Mononuclear cell (primary cell): ENCODE measurements at regions not wholly inside any gene's neighbourhood (a gene's known extent, or its start where the extent isn't known, plus 50 kb on each side); places are given as distances from the start of the nearest gene placed in this dataset.

Experiments used
- H3K27me3 ChIP-seq: 2 replicates; pipeline ENCODE4 v1.6.0; 2011; ENCODE audit warnings: low read length, control low read depth; ENCODE audit not compliant: insufficient read depth
- H3K4me1 ChIP-seq: 2 replicates; pipeline ENCODE4 v1.5.1; 2011; ENCODE audit warnings: mild to moderate bottlenecking, low read length, control low read depth; ENCODE audit not compliant: insufficient read depth
- H3K4me3 ChIP-seq: 2 replicates; pipeline ENCODE4 v1.5.1; 2011; ENCODE audit warnings: mild to moderate bottlenecking, low read length, moderate library complexity
- H3K9me3 ChIP-seq: 2 replicates; pipeline ENCODE4 v1.5.1; 2011; ENCODE audit warnings: low read depth, mild to moderate bottlenecking, control low read depth, low read length

- no peak overlapping the region for H3K4me3 ChIP-seq
- H3K4me1 ChIP-seq, result no peaks in the 10 kb centered on the region
- H3K27me3 ChIP-seq, result no peaks in the 10 kb centered on the region
- H3K9me3 ChIP-seq, result no peaks in the 10 kb centered on the region
Measured at GRCh38 chr14:71271166-71271945, 364.1 kb downstream of the PCNX1 start.

DNA sequence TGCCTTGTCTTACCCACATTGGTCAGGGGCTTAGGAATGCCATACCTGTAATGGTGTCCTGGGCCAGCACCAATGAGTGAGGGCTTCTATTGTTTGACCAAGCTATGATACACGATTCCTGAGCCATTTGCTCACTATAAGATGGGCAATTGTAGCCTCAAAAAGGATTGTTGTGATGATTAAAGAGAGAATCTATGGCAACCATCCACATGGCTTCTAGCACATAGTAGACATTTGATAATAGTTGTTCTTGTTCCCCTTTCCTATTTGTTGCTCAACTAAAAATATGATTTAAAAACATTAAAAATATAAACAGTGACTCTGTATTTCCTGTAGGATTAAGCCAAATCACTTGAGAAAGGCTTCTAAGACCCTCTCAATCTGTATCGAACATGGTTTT is 366.1 kb downstream of the PCNX1 start:
- Histone ChIP-seq H3K27me3 (no peaks in the 10 kb centered on the region), H3K4me1 (no peaks in the 10 kb centered on the region), H3K4me3 (no peak overlapping the region), H3K9me3 (no peaks in the 10 kb centered on the region)

DNA sequence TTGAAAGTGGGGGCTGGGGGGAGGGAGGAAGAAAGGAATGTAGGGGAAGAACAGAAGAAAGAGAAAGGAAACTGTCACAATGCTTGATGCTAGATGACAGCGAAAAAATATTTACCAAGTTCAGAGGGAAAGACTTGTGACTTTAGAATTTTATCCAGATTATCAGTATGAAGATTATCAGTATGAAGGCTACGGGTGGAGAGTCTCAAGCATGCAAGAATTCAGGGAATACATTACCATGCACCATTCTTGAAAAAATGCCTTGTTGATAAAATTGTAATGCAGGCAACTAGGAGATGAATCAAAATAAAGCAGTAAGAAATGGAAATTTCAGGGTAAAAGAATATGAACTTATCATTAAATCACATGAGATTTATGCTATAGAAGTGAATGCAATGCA is 376.8 kb downstream of the PCNX1 start:
- no peak overlapping the region for H3K4me3 ChIP-seq
- H3K27me3 ChIP-seq, result no peaks in the 10 kb centered on the region

DNA sequence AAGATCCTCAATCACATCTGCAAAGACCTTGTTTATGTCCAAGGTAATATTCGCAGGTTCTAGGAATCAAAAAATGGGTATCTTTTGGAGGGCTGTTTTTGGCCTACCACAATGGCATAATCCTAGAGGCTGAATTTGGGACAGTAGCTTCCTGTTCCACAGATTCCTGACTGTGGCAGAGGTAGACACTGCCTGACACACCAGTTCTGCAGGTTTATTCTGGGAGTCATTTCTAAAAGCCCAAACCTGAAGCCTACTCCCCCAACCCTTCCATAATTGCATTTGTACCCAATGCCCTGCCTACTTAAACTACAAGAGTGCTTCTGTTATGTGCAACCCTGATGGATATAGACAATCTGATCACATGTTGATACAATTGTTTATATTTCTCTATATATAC is 378.9 kb downstream of the PCNX1 start:
- Histone ChIP-seq H3K4me1 (peaks cover 6% of the 10 kb centered on the region), H3K27me3 (no peaks in the 10 kb centered on the region), H3K4me3 (no peak overlapping the region), H3K9me3 (no peaks in the 10 kb centered on the region)

More for the DNA sequence above, 376.8 kb downstream of the PCNX1 start:
- H3K4me1 ChIP-seq, result no peaks in the 10 kb centered on the region
- H3K9me3 ChIP-seq, result no peaks in the 10 kb centered on the region

GRCh38 chr14:71287567-71287966 is 380.3 kb downstream of the PCNX1 start:
- H3K9me3 ChIP-seq, result no peaks in the 10 kb centered on the region
- H3K4me1 ChIP-seq, result peaks cover 6% of the 10 kb centered on the region
- no peak overlapping the region for H3K4me3 ChIP-seq
- no peaks in the 10 kb centered on the region for H3K27me3 ChIP-seq

DNA sequence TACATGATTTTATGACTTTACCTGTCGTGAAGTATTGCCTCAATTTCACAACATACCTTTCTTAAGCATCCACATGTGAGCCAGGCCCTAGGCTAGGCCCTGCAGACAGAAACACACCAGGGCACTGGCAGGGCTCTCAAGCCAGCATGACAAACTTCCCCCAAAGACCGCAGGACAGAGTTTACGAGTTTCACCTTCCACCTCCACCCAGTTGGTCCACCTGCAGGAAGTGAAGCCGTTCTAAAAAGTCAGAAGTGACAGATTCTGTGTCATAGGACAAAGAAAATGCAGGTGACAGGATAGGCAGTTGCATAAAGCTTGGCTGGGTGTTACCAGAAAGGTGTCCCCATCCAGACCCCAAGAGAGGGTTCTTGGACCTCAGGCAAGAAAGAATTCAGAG is 382.3 kb downstream of the PCNX1 start:
- H3K27me3 ChIP-seq, result no peaks in the 10 kb centered on the region
- no peak overlapping the region for H3K4me3 ChIP-seq
- H3K9me3 ChIP-seq, result no peaks in the 10 kb centered on the region
- H3K4me1 ChIP-seq, result peaks cover 6% of the 10 kb centered on the region

GRCh38 chr14:71290301-71290700 is 383.0 kb downstream of the PCNX1 start:
- Histone ChIP-seq H3K9me3 (no peaks in the 10 kb centered on the region), H3K27me3 (no peaks in the 10 kb centered on the region), H3K4me3 (no peak overlapping the region), H3K4me1 (peaks cover 6% of the 10 kb centered on the region)

GRCh38 chr14:71290960-71291466 is 383.8 kb downstream of the PCNX1 start:
- Histone ChIP-seq H3K9me3 (no peaks in the 10 kb centered on the region), H3K4me1 (peaks cover 6% of the 10 kb centered on the region), H3K4me3 (no peak overlapping the region), H3K27me3 (no peaks in the 10 kb centered on the region)

- Histone ChIP-seq H3K27me3 (no peaks in the 10 kb centered on the region), H3K4me1 (peaks cover under 1% of the 10 kb centered on the region), H3K4me3 (no peak overlapping the region), H3K9me3 (no peaks in the 10 kb centered on the region)
Measured at GRCh38 chr14:71296184-71296583, 388.9 kb downstream of the PCNX1 start.

GRCh38 chr14:71300566-71301330 is 393.5 kb downstream of the PCNX1 start:
- Histone ChIP-seq H3K4me1 (no peaks in the 10 kb centered on the region), H3K27me3 (no peaks in the 10 kb centered on the region), H3K9me3 (peaks cover 5% of the 10 kb centered on the region), H3K4me3 (no peak overlapping the region)

DNA sequence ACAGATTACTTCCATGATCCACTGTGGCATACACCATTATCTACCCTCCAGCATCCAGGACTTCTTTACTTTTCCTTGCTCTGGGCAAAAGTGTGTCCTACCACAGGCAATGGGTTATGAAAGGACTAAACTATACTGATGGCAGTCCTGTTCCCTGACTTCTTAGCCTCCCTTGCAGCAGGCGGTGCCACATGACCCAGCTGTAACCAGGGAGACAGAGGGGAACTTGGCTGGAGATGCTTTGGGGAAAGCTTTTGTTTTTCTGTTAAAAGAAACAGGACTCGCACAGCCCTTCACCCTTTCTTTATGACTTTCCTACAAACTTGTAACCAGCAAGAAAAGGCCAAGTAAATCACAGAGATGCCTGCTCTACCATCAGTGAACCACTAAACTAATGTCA is 394.4 kb downstream of the PCNX1 start:
- peaks cover 5% of the 10 kb centered on the region for H3K9me3 ChIP-seq
- no peak overlapping the region for H3K4me3 ChIP-seq
- H3K4me1 ChIP-seq, result no peaks in the 10 kb centered on the region
- H3K27me3 ChIP-seq, result no peaks in the 10 kb centered on the region

DNA sequence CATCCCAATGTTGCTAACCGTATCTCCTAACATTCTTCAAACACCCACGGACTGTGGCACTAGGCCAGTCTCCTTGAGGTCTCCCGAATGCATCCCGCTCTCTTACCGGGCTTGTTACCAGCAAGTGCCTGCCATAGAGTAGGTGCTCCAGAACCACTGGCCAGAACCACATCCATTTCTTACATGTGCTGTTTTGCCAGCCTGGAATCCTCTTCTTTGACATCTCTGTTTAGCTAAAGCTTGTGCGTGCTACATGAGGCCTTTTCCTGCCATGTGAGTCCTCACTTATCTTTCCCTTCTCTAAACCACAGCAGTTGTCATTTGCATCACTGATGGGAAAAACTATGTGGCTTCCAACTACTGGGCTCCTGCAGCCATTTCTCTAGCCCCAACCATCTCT is 397.4 kb downstream of the PCNX1 start:
- Histone ChIP-seq H3K4me3 (no peak overlapping the region), H3K27me3 (no peaks in the 10 kb centered on the region), H3K9me3 (peaks cover 5% of the 10 kb centered on the region), H3K4me1 (no peaks in the 10 kb centered on the region)

DNA sequence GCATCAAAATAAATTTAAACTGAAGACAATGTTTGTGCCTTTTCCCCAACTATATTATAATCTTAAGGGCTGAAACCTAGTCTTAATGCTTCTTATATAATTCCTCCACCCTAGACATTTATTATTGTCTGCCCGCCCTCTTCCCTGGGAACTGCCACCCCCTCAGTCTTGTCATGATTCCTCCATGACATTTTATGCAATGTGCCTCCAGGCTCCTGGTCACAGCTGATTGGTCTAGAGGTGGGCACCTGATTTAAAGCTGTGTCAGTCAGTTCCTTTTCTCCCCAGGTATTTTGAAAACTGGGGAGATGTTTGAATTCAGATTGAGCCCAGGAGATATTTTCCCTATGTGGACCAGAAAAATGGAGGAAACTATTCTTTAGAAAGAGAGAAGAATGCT is 401.4 kb downstream of the PCNX1 start:
- Histone ChIP-seq H3K4me3 (no peak overlapping the region), H3K9me3 (peaks cover 5% of the 10 kb centered on the region), H3K27me3 (no peaks in the 10 kb centered on the region), H3K4me1 (no peaks in the 10 kb centered on the region)

GRCh38 chr14:71309756-71310155 is 402.5 kb downstream of the PCNX1 start:
- H3K4me3 ChIP-seq, result no peak overlapping the region
- peaks cover 2% of the 10 kb centered on the region for H3K9me3 ChIP-seq
- H3K27me3 ChIP-seq, result no peaks in the 10 kb centered on the region
- H3K4me1 ChIP-seq, result no peaks in the 10 kb centered on the region

DNA sequence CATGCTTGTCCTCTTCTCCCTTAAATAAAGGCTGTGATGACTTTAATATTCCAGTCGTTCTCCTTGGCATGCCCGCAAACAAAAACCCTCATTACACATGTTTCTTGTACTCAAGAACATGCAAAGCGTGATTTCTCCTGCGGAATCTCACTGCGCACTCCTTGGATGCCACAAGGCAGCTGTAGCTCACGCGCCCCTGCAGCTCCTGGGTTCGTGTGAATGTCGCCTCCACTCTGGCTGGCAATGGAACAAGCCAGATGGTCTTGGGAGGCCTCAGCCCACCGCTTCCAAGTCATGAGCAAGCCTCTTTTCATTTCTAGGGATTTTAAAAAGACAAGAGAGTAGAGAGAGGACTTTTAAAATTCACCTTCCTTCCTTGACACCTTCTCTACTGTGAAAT is 403.8 kb downstream of the PCNX1 start:
- H3K27me3 ChIP-seq, result no peaks in the 10 kb centered on the region
- H3K4me1 ChIP-seq, result no peaks in the 10 kb centered on the region
- H3K9me3 ChIP-seq, result no peaks in the 10 kb centered on the region
- H3K4me3 ChIP-seq, result no peak overlapping the region
